GM10266 (cell line): ENCODE measurements at regions not wholly inside any gene's neighbourhood (a gene's known extent, or its start where the extent isn't known, plus 50 kb on each side); places are given as distances from the start of the nearest gene placed in this dataset.

Source experiments
- DNase-seq: peaks from one replicate; pipeline ENCODE4 v3.0.0; 2012; ENCODE audit errors: extremely low spot score
- CTCF ChIP-seq: IDR thresholded peaks from 2 replicates; pipeline ENCODE4 v1.5.1; 2012; ENCODE audit warnings: mild to moderate bottlenecking, low read depth; ENCODE audit not compliant: control insufficient read depth, insufficient read depth; ENCODE audit errors: missing control alignments

DNA sequence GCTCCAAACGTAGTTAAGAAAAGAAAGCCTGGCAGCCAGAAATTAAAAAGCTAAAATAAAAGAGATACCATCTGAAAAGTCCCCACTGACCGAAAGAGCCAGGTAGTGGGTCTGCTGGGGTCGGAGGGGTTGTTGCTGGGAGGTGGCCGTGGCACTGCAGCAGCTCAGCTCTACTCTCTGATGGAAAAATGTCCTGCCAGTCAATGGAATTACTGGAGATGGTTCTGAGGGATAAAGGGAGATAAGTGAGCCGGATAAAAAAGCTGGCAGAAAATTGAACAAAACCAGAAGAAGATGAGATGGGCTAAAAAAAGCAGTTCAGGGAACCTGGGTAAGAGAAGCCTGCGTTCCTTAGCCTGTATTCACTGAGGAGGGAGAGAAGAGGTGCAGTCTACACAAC is 202.8 kb downstream of the SREK1 start:
- TF ChIP-seq CTCF = no peak
- no peak for DNase-seq

- no peak for DNase-seq
- TF ChIP-seq CTCF = no peak
Measured at GRCh38 chr5:66348387-66349125, 204.5 kb downstream of the SREK1 start.

GRCh38 chr5:66351813-66352212 is 207.7 kb downstream of the SREK1 start:
- no peak for TF ChIP-seq CTCF
- DNase-seq = no peak

GRCh38 chr5:66353186-66353585 is 209.1 kb downstream of the SREK1 start:
- DNase-seq = no peak
- TF ChIP-seq CTCF = no peak

GRCh38 chr5:66354422-66354821 is 210.3 kb downstream of the SREK1 start:
- no peak for DNase-seq
- no peak for TF ChIP-seq CTCF

GRCh38 chr5:66356011-66356565 is 212.0 kb downstream of the SREK1 start:
- no peak for TF ChIP-seq CTCF
- no peak for DNase-seq

DNA sequence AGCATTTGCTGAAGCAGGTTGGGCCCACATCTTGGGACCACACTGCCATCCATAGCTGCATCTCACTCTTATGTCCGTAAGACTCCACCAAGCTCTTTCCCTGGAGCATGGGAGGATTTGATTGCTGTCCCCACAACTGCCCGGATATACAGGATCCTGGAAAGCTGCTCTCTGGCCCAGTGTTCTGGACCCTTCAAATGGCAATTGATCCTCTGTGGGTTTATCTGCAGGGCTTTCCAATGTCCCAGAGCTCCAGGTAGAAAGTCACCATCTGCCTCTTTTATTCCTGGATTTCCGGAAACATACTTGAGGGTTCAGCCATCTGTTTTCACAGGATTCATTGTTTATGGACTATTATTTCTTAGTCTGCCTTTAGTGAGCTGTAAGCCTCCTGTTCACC is 214.6 kb downstream of the SREK1 start:
- no peak for TF ChIP-seq CTCF
- no peak for DNase-seq
